CD8-positive, alpha-beta memory T cell (primary cell): ENCODE measurements at regions not wholly inside any gene's neighbourhood (a gene's known extent, or its start where the extent isn't known, plus 50 kb on each side); places are given as distances from the start of the nearest gene placed in this dataset.

Experiments
- CTCF ChIA-PET: fragments of 350-600 bp; sonication (Branson Sonifier 250); formaldehyde crosslinking; loops from one replicate; lab custom pipeline; 2021; ENCODE audit warnings: antibody characterized with exemption; lab: Charles Lee
- POLR2A ChIA-PET: fragments of 350-600 bp; sonication (Branson Sonifier 250); formaldehyde crosslinking; loops from one replicate; lab custom pipeline; 2021; ENCODE audit warnings: antibody characterized with exemption; lab: Charles Lee
- DNase-seq, 5 donors: peaks; one replicate each; pipeline versions ENCODE4 v3.0.0 to v3.0.0-alpha.2; 2020 to 2022; ENCODE audit warnings: mixed read lengths in 1 of 5
- H3K27ac ChIP-seq: one replicate; pipeline ENCODE4 v1.7.0; 2013; ENCODE audit warnings: low read depth, mild to moderate bottlenecking, low read length, moderate library complexity
- H3K27me3 ChIP-seq: 2 replicates; pipeline ENCODE4 v1.7.0; 2013; ENCODE audit warnings: low read length, mild to moderate bottlenecking; ENCODE audit not compliant: insufficient read depth, poor library complexity, severe bottlenecking
- H3K36me3 ChIP-seq: 2 replicates; pipeline ENCODE4 v1.7.0; 2013; ENCODE audit warnings: mild to moderate bottlenecking, low read length, moderate library complexity; ENCODE audit not compliant: insufficient read depth
- H3K4me1 ChIP-seq: 2 replicates; pipeline ENCODE4 v1.7.0; 2013; ENCODE audit warnings: mild to moderate bottlenecking, low read length, moderate library complexity; ENCODE audit not compliant: insufficient read depth
- H3K4me3 ChIP-seq: 2 replicates; pipeline ENCODE4 v1.7.0; 2013; ENCODE audit warnings: mild to moderate bottlenecking, low read length
- H3K9me3 ChIP-seq: 2 replicates; pipeline ENCODE4 v1.7.0; 2013; ENCODE audit warnings: mild to moderate bottlenecking, low read length
- H3K27ac Mint-ChIP-seq, 8 donors: one replicate each; pipeline ENCODE4 v1.8.0; 2020 to 2021; ENCODE audit warnings: mixed read lengths in 8 of 8, mild to moderate bottlenecking in 6 of 8, inconsistent platforms in 3 of 8, moderate library complexity in 3 of 8
- H3K27me3 Mint-ChIP-seq, 2 donors: one replicate each; pipeline ENCODE4 v1.8.0; 2020 to 2021; ENCODE audit warnings: mixed read lengths in 2 of 2, mild to moderate bottlenecking in 1 of 2, moderate library complexity in 1 of 2
- H3K36me3 Mint-ChIP-seq, 3 donors: one replicate each; pipeline ENCODE4 v1.8.0; 2020 to 2021; ENCODE audit warnings: mixed read lengths in 3 of 3, inconsistent platforms in 1 of 3, mild to moderate bottlenecking in 1 of 3
- H3K4me1 Mint-ChIP-seq, 3 donors: one replicate each; pipeline ENCODE4 v1.8.0; 2020 to 2021; ENCODE audit warnings: mixed read lengths in 3 of 3, inconsistent platforms in 1 of 3, mild to moderate bottlenecking in 1 of 3
- H3K4me3 Mint-ChIP-seq, 7 donors: one replicate each; pipeline ENCODE4 v1.8.0; 2020 to 2021; ENCODE audit warnings: mixed read lengths in 7 of 7, mild to moderate bottlenecking in 6 of 7, moderate library complexity in 4 of 7, inconsistent platforms in 2 of 7
- H3K9me3 Mint-ChIP-seq, 5 donors: one replicate each; pipeline ENCODE4 v1.8.0; 2020 to 2022; ENCODE audit warnings: mixed read lengths in 5 of 5, mild to moderate bottlenecking in 3 of 5, moderate library complexity in 2 of 5, inconsistent platforms in 1 of 5

GRCh38 chr3:182390421-182390820, 402.9 kb upstream of the ATP11B start:
- no peaks in the 10 kb centered on the region for H3K36me3 Mint-ChIP-seq
- H3K9me3 Mint-ChIP-seq: no peaks in the 10 kb centered on the region
- Histone ChIP-seq H3K27me3 (no peaks in the 10 kb centered on the region), H3K9me3 (no peaks in the 10 kb centered on the region), H3K27ac (no peak overlapping the region), H3K36me3 (no peaks in the 10 kb centered on the region), H3K4me3 (no peak overlapping the region), H3K4me1 (no peaks in the 10 kb centered on the region)
- no peak overlapping the region for H3K4me3 Mint-ChIP-seq
- POLR2A ChIA-PET: no interaction called here
- H3K4me1 Mint-ChIP-seq: no peaks in the 10 kb centered on the region
- CTCF ChIA-PET: no interaction called here
- H3K27me3 Mint-ChIP-seq: peaks cover 0 to 2% of the 10 kb centered on the region in 2 donors
- no peak for DNase-seq
- H3K27ac Mint-ChIP-seq: no peak overlapping the region

DNA sequence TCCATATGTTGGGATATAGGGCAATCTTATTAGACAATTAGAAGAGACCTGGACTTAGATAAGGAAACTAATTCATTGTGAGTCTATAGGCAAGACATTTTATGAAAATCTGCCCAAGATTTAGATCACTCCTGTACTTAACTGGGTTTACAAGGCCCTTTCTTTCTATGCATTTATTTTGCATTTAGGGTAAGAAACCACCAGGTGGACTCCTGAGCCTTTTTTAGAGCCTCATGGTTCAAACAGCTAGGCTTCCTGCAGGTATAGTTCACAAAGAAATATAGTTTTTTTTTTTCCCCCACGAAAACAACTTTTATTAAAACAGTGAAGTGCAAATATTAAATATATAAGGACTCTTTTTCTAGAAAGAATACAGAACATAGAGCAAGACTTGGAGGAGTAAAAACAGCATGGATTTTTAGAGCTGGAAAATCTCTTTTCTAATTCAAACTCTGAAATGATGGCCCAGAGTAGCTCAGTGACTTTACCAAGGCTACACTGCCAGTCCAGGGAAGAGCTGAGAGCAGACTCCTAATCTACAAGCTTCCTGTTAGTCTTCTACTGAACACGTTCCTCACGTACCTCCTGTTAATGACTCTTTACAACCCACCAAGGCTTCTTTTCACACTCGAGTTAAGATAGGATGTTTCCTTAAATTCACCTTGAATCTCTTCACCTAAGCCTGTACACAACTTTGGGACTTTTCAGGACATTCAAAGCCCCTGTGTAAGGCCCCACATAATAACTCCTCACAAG, 400.9 kb upstream of the ATP11B start:
- no peaks in the 10 kb centered on the region for H3K4me1 Mint-ChIP-seq
- H3K9me3 Mint-ChIP-seq: no peaks in the 10 kb centered on the region
- no peak overlapping the region for H3K4me3 Mint-ChIP-seq
- ChIA-PET CTCF (no interaction called here), POLR2A (no interaction called here)
- DNase-seq: no peak
- no peaks in the 10 kb centered on the region for H3K36me3 Mint-ChIP-seq
- peaks cover 0 to 2% of the 10 kb centered on the region in 2 donors for H3K27me3 Mint-ChIP-seq
- Histone ChIP-seq H3K9me3 (no peaks in the 10 kb centered on the region), H3K27ac (no peak overlapping the region), H3K4me1 (no peaks in the 10 kb centered on the region), H3K36me3 (no peaks in the 10 kb centered on the region), H3K4me3 (no peak overlapping the region), H3K27me3 (no peaks in the 10 kb centered on the region)
- H3K27ac Mint-ChIP-seq: no peak overlapping the region

- H3K4me1 ChIP-seq: no peaks in the 10 kb centered on the region
- Mint-ChIP-seq H3K4me3 (no peak overlapping the region), H3K9me3 (no peaks in the 10 kb centered on the region), H3K4me1 (no peaks in the 10 kb centered on the region), H3K36me3 (no peaks in the 10 kb centered on the region), H3K27me3 (peaks cover 0 to 2% of the 10 kb centered on the region in 2 donors), H3K27ac (no peak overlapping the region)
- H3K36me3 ChIP-seq: no peaks in the 10 kb centered on the region
- no peak overlapping the region for H3K27ac ChIP-seq
- H3K9me3 ChIP-seq: no peaks in the 10 kb centered on the region
- no peak for DNase-seq
- POLR2A ChIA-PET: no interaction called here
- no peaks in the 10 kb centered on the region for H3K27me3 ChIP-seq
- no peak overlapping the region for H3K4me3 ChIP-seq
- CTCF ChIA-PET: no interaction called here
Measured at GRCh38 chr3:182393151-182393550, 400.2 kb upstream of the ATP11B start.

- H3K36me3 Mint-ChIP-seq: no peaks in the 10 kb centered on the region
- no peak overlapping the region for H3K4me3 ChIP-seq
- ChIA-PET CTCF (no interaction called here), POLR2A (no interaction called here)
- no peaks in the 10 kb centered on the region for H3K9me3 ChIP-seq
- no peak for DNase-seq
- no peaks in the 10 kb centered on the region for H3K27me3 ChIP-seq
- H3K9me3 Mint-ChIP-seq: peaks cover 0 to 2% (median 0%) of the 10 kb centered on the region in 5 donors
- no peak overlapping the region for H3K4me3 Mint-ChIP-seq
- no peaks in the 10 kb centered on the region for H3K4me1 ChIP-seq
- H3K27ac ChIP-seq: no peak overlapping the region
- no peak overlapping the region for H3K27ac Mint-ChIP-seq
- H3K36me3 ChIP-seq: no peaks in the 10 kb centered on the region
- no peaks in the 10 kb centered on the region for H3K4me1 Mint-ChIP-seq
- peaks cover 0 to 2% of the 10 kb centered on the region in 2 donors for H3K27me3 Mint-ChIP-seq
Measured at GRCh38 chr3:182393830-182394367, 399.4 kb upstream of the ATP11B start.

DNA sequence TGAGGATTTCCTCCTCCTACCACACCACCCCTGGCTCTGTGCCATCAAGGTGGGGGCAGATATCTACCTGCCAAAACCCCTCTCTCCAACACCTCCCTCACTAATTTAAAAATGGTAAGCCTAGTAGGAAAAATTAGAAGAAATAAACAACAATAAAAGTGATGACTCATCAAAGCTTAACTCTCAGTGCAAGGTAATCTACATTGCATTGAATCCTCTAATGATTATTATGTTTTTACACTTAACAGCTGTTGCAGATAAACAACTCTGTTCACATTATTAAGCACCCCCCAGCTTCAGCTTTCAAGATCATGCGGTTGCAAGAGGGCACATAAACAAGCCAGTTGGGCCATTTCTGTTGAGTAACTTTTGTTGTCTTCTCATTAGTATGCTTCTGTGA, 396.1 kb upstream of the ATP11B start:
- H3K36me3 Mint-ChIP-seq: peaks cover 0 to 2% (median 0%) of the 10 kb centered on the region in 3 donors
- no peak overlapping the region for H3K27ac Mint-ChIP-seq
- Histone ChIP-seq H3K27ac (no peak overlapping the region), H3K27me3 (no peaks in the 10 kb centered on the region), H3K4me1 (no peaks in the 10 kb centered on the region), H3K36me3 (no peaks in the 10 kb centered on the region), H3K4me3 (no peak overlapping the region), H3K9me3 (no peaks in the 10 kb centered on the region)
- no peaks in the 10 kb centered on the region for H3K27me3 Mint-ChIP-seq
- H3K4me1 Mint-ChIP-seq: no peaks in the 10 kb centered on the region
- DNase-seq: no peak
- ChIA-PET CTCF (no interaction called here), POLR2A (no interaction called here)
- peaks cover 3 to 7% (median 5%) of the 10 kb centered on the region in 5 donors for H3K9me3 Mint-ChIP-seq
- no peak overlapping the region for H3K4me3 Mint-ChIP-seq

DNA sequence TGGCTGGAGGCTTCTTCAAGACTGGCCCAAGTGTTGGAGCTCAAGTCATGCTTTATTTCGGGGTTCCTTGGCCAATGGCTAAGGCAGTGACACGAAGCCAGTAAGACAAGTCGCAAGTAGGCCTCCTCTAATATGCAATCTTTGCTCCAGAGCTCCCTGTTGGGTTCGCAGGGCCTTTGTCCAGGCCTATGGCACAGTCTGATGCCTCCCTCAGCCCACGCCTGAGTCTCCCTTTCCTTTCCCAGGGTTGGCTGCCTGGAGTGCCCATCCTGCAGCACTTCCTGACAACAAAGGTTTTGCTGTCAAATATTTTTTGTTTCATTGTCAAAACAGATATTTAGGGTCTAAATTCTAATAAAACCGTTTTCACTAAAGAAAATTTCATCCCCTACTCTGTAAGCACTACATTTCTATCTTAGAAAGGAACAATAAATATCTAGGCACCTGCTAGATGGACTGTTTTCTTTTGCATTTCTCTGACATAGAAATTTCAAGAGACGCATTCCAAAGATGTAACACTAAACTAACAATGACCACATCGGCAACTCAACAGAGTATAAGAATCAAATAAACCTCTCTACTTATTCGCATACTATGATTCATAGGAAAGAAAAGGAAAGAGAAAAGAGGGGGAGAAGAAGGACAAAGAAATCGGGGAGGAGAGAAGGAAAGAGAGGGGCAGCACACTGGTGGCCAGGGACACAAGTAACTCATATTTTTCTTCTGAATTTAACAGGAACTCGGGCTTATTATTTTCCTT, 393.1 kb upstream of the ATP11B start:
- H3K36me3 Mint-ChIP-seq: peaks cover 0 to 2% (median 0%) of the 10 kb centered on the region in 3 donors
- Histone ChIP-seq H3K27ac (no peak overlapping the region), H3K36me3 (no peaks in the 10 kb centered on the region), H3K9me3 (no peaks in the 10 kb centered on the region), H3K4me3 (no peak overlapping the region), H3K27me3 (no peaks in the 10 kb centered on the region), H3K4me1 (no peaks in the 10 kb centered on the region)
- ChIA-PET CTCF (no interaction called here), POLR2A (no interaction called here)
- H3K9me3 Mint-ChIP-seq: peaks cover 3 to 7% (median 5%) of the 10 kb centered on the region in 5 donors
- no peaks in the 10 kb centered on the region for H3K27me3 Mint-ChIP-seq
- DNase-seq: no peak
- H3K27ac Mint-ChIP-seq: no peak overlapping the region
- H3K4me3 Mint-ChIP-seq: no peak overlapping the region
- H3K4me1 Mint-ChIP-seq: no peaks in the 10 kb centered on the region

GRCh38 chr3:182400838-182401237, 392.5 kb upstream of the ATP11B start:
- no peaks in the 10 kb centered on the region for H3K36me3 ChIP-seq

DNA sequence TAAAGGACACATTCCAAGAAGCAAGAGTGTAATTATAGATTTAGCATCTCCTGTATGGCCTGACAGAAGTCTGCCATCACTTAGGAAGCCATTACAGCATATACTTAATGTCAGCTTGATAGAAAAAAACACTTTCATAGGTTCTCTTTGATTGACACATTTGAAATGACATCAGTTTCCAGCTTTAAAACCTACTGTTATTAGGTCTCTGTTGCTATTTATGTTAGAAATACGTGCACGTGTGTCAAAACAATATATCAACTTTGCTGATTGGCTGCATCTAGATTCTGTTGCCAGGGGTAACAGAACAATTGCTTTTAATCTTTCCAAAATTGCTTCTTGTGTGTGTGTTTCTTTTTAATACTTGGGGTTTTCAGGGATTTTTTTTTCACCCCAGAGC, 389.3 kb upstream of the ATP11B start:
- no peak overlapping the region for H3K4me3 ChIP-seq
- Mint-ChIP-seq H3K9me3 (peaks cover 3 to 7% (median 4%) of the 10 kb centered on the region in 5 donors), H3K4me3 (no peak overlapping the region), H3K36me3 (peaks cover 0 to 2% (median 0%) of the 10 kb centered on the region in 3 donors), H3K4me1 (no peaks in the 10 kb centered on the region), H3K27me3 (no peaks in the 10 kb centered on the region), H3K27ac (no peak overlapping the region)
- DNase-seq: no peak
- no peaks in the 10 kb centered on the region for H3K27me3 ChIP-seq
- H3K27ac ChIP-seq: no peak overlapping the region
- ChIA-PET CTCF (no interaction called here), POLR2A (no interaction called here)
- no peaks in the 10 kb centered on the region for H3K9me3 ChIP-seq
- H3K4me1 ChIP-seq: no peaks in the 10 kb centered on the region
- H3K36me3 ChIP-seq: no peaks in the 10 kb centered on the region

More at GRCh38 chr3:182400838-182401237, 392.5 kb upstream of the ATP11B start:
- Histone ChIP-seq H3K27ac (no peak overlapping the region), H3K9me3 (no peaks in the 10 kb centered on the region), H3K4me1 (no peaks in the 10 kb centered on the region), H3K4me3 (no peak overlapping the region), H3K27me3 (no peaks in the 10 kb centered on the region)
- peaks cover 3 to 7% (median 5%) of the 10 kb centered on the region in 5 donors for H3K9me3 Mint-ChIP-seq
- no peak for DNase-seq
- H3K36me3 Mint-ChIP-seq: peaks cover 0 to 2% (median 0%) of the 10 kb centered on the region in 3 donors
- H3K27me3 Mint-ChIP-seq: no peaks in the 10 kb centered on the region
- no peak overlapping the region for H3K4me3 Mint-ChIP-seq
- POLR2A ChIA-PET: no interaction called here
- H3K4me1 Mint-ChIP-seq: no peaks in the 10 kb centered on the region
- no peak overlapping the region for H3K27ac Mint-ChIP-seq
- CTCF ChIA-PET: no interaction called here
